Cardiac fibroblast (primary cell): ENCODE measurements at regions not wholly inside any gene's neighbourhood (a gene's known extent, or its start where the extent isn't known, plus 50 kb on each side); places are given as distances from the start of the nearest gene placed in this dataset.

Experiments
- DNase-seq, 2 donors: peaks; one replicate each; pipeline versions ENCODE4 v3.0.0 to v3.0.0-alpha.2; 2010; ENCODE audit warnings: low read depth in 2 of 2
- H3K4me3 ChIP-seq, 2 donors: replicated peaks in 1 of 2; 1 replicate in 1 of 2; 2 replicates in 1 of 2; pipeline ENCODE4 v1.5.1; 2011; ENCODE audit warnings: low read depth in 2 of 2, low read length in 2 of 2, mild to moderate bottlenecking in 2 of 2, moderate library complexity in 1 of 2
- TF ChIP-seq, protein P1 (sequence below): IDR thresholded peaks from one replicate; pipeline ENCODE4 v1.5.1; 2011; ENCODE audit warnings: low read depth, mild to moderate bottlenecking, low read length, inconsistent platforms

DNA sequence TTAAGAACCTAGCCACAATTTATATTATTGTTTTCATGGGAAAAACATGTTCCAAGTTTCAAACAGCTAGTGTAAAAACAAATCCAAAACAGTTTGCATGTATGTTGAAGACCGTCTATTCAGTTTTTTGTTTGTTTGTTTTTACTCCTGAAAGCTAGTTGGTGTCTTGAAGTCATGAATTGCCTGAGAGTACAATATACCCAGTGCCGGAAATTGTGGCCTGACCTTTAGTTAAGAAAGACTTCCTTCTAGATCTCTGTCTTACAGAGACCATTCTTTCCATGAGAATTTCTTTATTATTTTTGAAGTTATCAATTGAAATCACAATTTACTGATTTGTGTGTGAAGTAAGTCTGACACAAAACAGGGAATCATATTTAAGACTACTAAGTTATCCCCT is 474.8 kb downstream of the KCNJ2 start:
- TF ChIP-seq, protein P1, sequence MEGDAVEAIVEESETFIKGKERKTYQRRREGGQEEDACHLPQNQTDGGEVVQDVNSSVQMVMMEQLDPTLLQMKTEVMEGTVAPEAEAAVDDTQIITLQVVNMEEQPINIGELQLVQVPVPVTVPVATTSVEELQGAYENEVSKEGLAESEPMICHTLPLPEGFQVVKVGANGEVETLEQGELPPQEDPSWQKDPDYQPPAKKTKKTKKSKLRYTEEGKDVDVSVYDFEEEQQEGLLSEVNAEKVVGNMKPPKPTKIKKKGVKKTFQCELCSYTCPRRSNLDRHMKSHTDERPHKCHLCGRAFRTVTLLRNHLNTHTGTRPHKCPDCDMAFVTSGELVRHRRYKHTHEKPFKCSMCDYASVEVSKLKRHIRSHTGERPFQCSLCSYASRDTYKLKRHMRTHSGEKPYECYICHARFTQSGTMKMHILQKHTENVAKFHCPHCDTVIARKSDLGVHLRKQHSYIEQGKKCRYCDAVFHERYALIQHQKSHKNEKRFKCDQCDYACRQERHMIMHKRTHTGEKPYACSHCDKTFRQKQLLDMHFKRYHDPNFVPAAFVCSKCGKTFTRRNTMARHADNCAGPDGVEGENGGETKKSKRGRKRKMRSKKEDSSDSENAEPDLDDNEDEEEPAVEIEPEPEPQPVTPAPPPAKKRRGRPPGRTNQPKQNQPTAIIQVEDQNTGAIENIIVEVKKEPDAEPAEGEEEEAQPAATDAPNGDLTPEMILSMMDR = no peak
- no peak overlapping the region for H3K4me3 ChIP-seq
- no peak for DNase-seq

DNA sequence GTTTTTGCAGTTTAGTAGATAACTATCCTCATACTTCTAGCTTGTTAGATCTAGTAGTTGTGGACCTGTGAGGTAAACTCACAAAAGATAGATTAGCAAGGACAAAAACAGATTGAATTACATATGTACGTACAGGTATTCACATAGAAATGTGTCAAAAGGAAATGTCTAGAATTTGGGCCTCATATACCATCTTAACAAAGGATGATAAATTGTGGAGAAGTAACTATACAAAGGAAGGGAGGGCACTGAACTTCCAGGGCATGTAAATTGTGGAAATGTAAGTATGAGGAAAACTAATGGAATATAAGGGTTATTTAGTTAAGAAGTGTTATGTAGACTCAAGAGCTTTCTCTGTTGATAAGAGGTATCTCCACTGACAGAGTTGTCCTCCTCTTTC is 477.3 kb downstream of the KCNJ2 start:
- H3K4me3 ChIP-seq = no peak overlapping the region
- TF ChIP-seq, protein P1 = no peak

GRCh38 chr17:70648166-70648565 is 478.8 kb downstream of the KCNJ2 start:
- H3K4me3 ChIP-seq = no peak overlapping the region
- TF ChIP-seq, protein P1 = no peak
- DNase-seq = no peak

More for the DNA sequence above, 477.3 kb downstream of the KCNJ2 start:
- no peak for DNase-seq

DNA sequence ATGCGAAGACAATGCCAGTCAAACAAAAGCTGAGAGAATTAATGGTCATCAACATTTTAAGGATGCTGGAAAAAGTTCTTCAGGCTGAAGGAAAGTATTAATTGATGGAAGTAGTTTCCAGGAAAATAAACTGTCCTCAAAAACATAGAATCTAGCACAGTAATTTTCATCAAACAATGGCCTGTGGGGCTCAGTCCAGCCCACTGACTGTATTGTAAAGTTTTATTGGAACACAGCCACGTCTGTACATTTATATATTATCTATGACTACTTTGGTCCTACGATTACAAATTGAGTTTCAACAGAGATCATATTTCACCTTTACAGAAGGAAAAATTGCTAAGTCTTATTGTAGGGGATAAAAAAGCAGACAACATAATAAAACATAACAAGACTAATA is 484.5 kb downstream of the KCNJ2 start:
- TF ChIP-seq, protein P1 = no peak
- no peak for DNase-seq

DNA sequence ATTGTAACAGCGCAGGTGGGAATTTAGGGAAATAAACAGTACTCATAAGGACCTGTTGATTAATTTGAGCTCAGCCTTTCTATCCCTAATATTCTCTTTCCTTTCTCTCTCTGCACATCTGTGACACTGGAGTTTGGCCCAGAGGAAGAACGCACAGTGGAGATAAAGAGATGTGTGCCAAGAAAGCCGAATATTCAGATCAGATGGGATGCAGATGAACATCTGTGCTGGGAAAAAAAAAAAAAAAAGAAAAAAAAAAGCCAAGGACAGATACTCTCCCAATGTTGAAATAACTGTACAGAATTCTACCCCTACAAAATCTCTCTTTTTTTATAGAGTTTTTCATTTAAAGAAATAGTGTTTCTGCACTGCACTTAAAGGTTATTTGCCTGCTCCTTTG is 485.4 kb downstream of the KCNJ2 start:
- no peak overlapping the region for H3K4me3 ChIP-seq
- no peak for DNase-seq
- TF ChIP-seq, protein P1 = no peak

More for the DNA sequence above, 484.5 kb downstream of the KCNJ2 start:
- H3K4me3 ChIP-seq = no peak overlapping the region

GRCh38 chr17:70655176-70655958 is 486.0 kb downstream of the KCNJ2 start:
- no peak for DNase-seq
- H3K4me3 ChIP-seq = no peak overlapping the region
- TF ChIP-seq, protein P1 = no peak

GRCh38 chr17:70658317-70658716 is 489.0 kb downstream of the KCNJ2 start:
- no peak overlapping the region for H3K4me3 ChIP-seq
- DNase-seq = no peak
- TF ChIP-seq, protein P1 = no peak
